ENCODE measurements at regions not wholly inside any gene's neighbourhood (a gene's known extent, or its start where the extent isn't known, plus 50 kb on each side); places are given as distances from the start of the nearest gene placed in this dataset.
A peak's percentile ranks its signal among the peaks of the same experiment; 100 is the strongest.

GRCh38 chr2:20563833-20564232, 87.1 kb downstream of the HS1BP3 start:
- Histone ChIP-seq H3K27me3 (ENCODE audit: control insufficient read depth, extremely low read depth, insufficient read depth, low read length) (no peaks in the 10 kb centered on the region), H3K9me3 (ENCODE audit: control insufficient read depth, low read depth, low read length) (no peaks in the 10 kb centered on the region), H3K4me3 (ENCODE audit: control insufficient read depth in 2 of 3, extremely low read depth in 1 of 3, insufficient read depth in 2 of 3, low read depth in 1 of 3, low read length in 3 of 3) (no peak overlapping the region), H2AFZ (ENCODE audit: control insufficient read depth, low read length) (no peak overlapping the region), H3K36me3 (ENCODE audit: control insufficient read depth in 2 of 2, extremely low read depth in 1 of 2, insufficient read depth in 2 of 2, low read length in 2 of 2) (no peaks in the 10 kb centered on the region), H3K4me2 (ENCODE audit: control insufficient read depth, extremely low read depth, insufficient read depth, low read depth, low read length) (peak overlapping the region; percentile 17), H4K20me1 (ENCODE audit: control insufficient read depth, extremely low read depth, insufficient read depth, low read length) (no peaks in the 10 kb centered on the region), H3K9me1 (ENCODE audit: control insufficient read depth, extremely low read depth, insufficient read depth, low read length) (no peaks in the 10 kb centered on the region), H3K27ac (ENCODE audit: control insufficient read depth, insufficient read depth, low read length) (no peak overlapping the region), H3K4me1 (ENCODE audit: control insufficient read depth, extremely low read depth, insufficient read depth, low read length) (peaks cover 46% of the 10 kb centered on the region), H3K9ac (ENCODE audit: control insufficient read depth, extremely low read depth, insufficient read depth, low read length) (no peak overlapping the region), H3K79me2 (ENCODE audit: control insufficient read depth, insufficient read depth, low read length) (no peaks in the 10 kb centered on the region)
- TF ChIP-seq EZH2 (IDR thresholded peaks at IDR 0.05; ENCODE audit: low read length), result no peak
- TF ChIP-seq CTCF (optimal IDR thresholded peaks at IDR 0.05 in 1 of 3, IDR thresholded peaks at IDR 0.05 in 1 of 3, conservative IDR thresholded peaks at IDR 0.05 in 1 of 3; ENCODE audit: extremely low read depth in 1 of 3, insufficient read depth in 2 of 3, low read length in 3 of 3), result no peak
- FAIRE-seq (no peak), DNase-seq (ENCODE audit: low read depth, low spot score) (peak; percentile 59)
- dilution Hi-C loops (cut with MboI; ENCODE audit: extremely low pct_ligation_motif_present, low sequenced_read_pairs), result no loop called here

GRCh38 chr2:20565101-20565622, 85.7 kb downstream of the HS1BP3 start:
- Histone ChIP-seq H2AFZ (ENCODE audit: control insufficient read depth, low read length) (no peak overlapping the region), H3K4me1 (ENCODE audit: control insufficient read depth, extremely low read depth, insufficient read depth, low read length) (peaks cover 55% of the 10 kb centered on the region), H3K9ac (ENCODE audit: control insufficient read depth, extremely low read depth, insufficient read depth, low read length) (no peak overlapping the region), H3K9me1 (ENCODE audit: control insufficient read depth, extremely low read depth, insufficient read depth, low read length) (no peaks in the 10 kb centered on the region), H3K9me3 (ENCODE audit: control insufficient read depth, low read depth, low read length) (no peaks in the 10 kb centered on the region), H3K4me3 (ENCODE audit: control insufficient read depth in 2 of 3, extremely low read depth in 1 of 3, insufficient read depth in 2 of 3, low read depth in 1 of 3, low read length in 3 of 3) (no peak overlapping the region), H4K20me1 (ENCODE audit: control insufficient read depth, extremely low read depth, insufficient read depth, low read length) (no peaks in the 10 kb centered on the region), H3K36me3 (ENCODE audit: control insufficient read depth in 2 of 2, extremely low read depth in 1 of 2, insufficient read depth in 2 of 2, low read length in 2 of 2) (no peaks in the 10 kb centered on the region), H3K4me2 (ENCODE audit: control insufficient read depth, extremely low read depth, insufficient read depth, low read depth, low read length) (no peak overlapping the region), H3K27me3 (ENCODE audit: control insufficient read depth, extremely low read depth, insufficient read depth, low read length) (no peaks in the 10 kb centered on the region), H3K27ac (ENCODE audit: control insufficient read depth, insufficient read depth, low read length) (no peak overlapping the region), H3K79me2 (ENCODE audit: control insufficient read depth, insufficient read depth, low read length) (no peaks in the 10 kb centered on the region)
- dilution Hi-C loops (cut with MboI; ENCODE audit: extremely low pct_ligation_motif_present, low sequenced_read_pairs), result no loop called here
- FAIRE-seq (no peak), DNase-seq (ENCODE audit: low read depth, low spot score) (no peak)
- TF ChIP-seq CTCF (optimal IDR thresholded peaks at IDR 0.05 in 1 of 3, IDR thresholded peaks at IDR 0.05 in 1 of 3, conservative IDR thresholded peaks at IDR 0.05 in 1 of 3; ENCODE audit: extremely low read depth in 1 of 3, insufficient read depth in 2 of 3, low read length in 3 of 3), result no peak
- TF ChIP-seq EZH2 (IDR thresholded peaks at IDR 0.05; ENCODE audit: low read length), result no peak

All from keratinocyte (primary cell).